ENCODE measurements at regions not wholly inside any gene's neighbourhood (a gene's known extent, or its start where the extent isn't known, plus 50 kb on each side); places are given as distances from the start of the nearest gene placed in this dataset.

GRCh38 chr2:847669-848068 is 103.0 kb upstream of the SNTG2 start:
- Histone ChIP-seq H3K4me3 (no peak overlapping the region), H3K9me3 (no peaks in the 10 kb centered on the region), H3K27me3 (no peaks in the 10 kb centered on the region), H3K4me1 (no peaks in the 10 kb centered on the region), H3K27ac (no peak overlapping the region), H3K36me3 (no peaks in the 10 kb centered on the region)
- DNase-seq = no peak
- WGBS, 2 donors (ENCODE audit: low coverage in 1 of 2) = 64 to 66% methylated on average over 10 of the region's 10 CpGs
- TF ChIP-seq EP300 (IDR thresholded peaks at IDR 0.05; ENCODE audit: low read depth) = no peak
- TF ChIP-seq POLR2AphosphoS5 (IDR thresholded peaks at IDR 0.05) = no peak
- no peak for TF ChIP-seq POLR2A (IDR thresholded peaks at IDR 0.05)
- TF ChIP-seq CTCF (IDR thresholded peaks at IDR 0.05) = no peak
- intact Hi-C loops (cut with DNase I; ENCODE audit: low total_unique reads) (no loop called here), in situ Hi-C loops (cut with MboI; ENCODE audit: low pct_ligation_motif_present in 1 of 4, low pct_unique_long_range_greater_than_20kb in 1 of 4, low sequenced_read_pairs in 3 of 4) (no loop called here)

- in situ Hi-C loops (cut with MboI; ENCODE audit: low pct_ligation_motif_present in 1 of 4, low pct_unique_long_range_greater_than_20kb in 1 of 4, low sequenced_read_pairs in 3 of 4) = no loop called here
- 68 to 70% methylated on average over 3 of the region's 3 CpGs for WGBS, 2 donors (ENCODE audit: low coverage in 1 of 2)
- H3K36me3 ChIP-seq = no peaks in the 10 kb centered on the region
Observed at GRCh38 chr2:844715-845114, 105.9 kb upstream of the SNTG2 start.

GRCh38 chr2:842151-842803 is 108.4 kb upstream of the SNTG2 start:
- intact Hi-C loops (cut with DNase I; ENCODE audit: low total_unique reads) (no loop called here), in situ Hi-C loops (cut with MboI; ENCODE audit: low pct_ligation_motif_present in 1 of 4, low pct_unique_long_range_greater_than_20kb in 1 of 4, low sequenced_read_pairs in 3 of 4) (no loop called here)
- Histone ChIP-seq H3K27me3 (no peaks in the 10 kb centered on the region), H3K36me3 (no peaks in the 10 kb centered on the region), H3K9me3 (no peaks in the 10 kb centered on the region), H3K4me3 (no peak overlapping the region), H3K4me1 (no peaks in the 10 kb centered on the region), H3K27ac (no peak overlapping the region)
- WGBS, 2 donors (ENCODE audit: low coverage in 1 of 2) = 47 to 57% methylated on average over 7 to 16 of the region's 16 CpGs
- TF ChIP-seq POLR2AphosphoS5 (IDR thresholded peaks at IDR 0.05) (no peak), POLR2A (IDR thresholded peaks at IDR 0.05) (no peak), EP300 (IDR thresholded peaks at IDR 0.05; ENCODE audit: low read depth) (no peak), CTCF (IDR thresholded peaks at IDR 0.05) (no peak)
- no peak for DNase-seq

More at GRCh38 chr2:844715-845114, 105.9 kb upstream of the SNTG2 start:
- intact Hi-C loops (cut with DNase I; ENCODE audit: low total_unique reads) = no loop called here
- TF ChIP-seq CTCF (IDR thresholded peaks at IDR 0.05) = no peak
- Histone ChIP-seq H3K27ac (no peak overlapping the region), H3K4me1 (no peaks in the 10 kb centered on the region), H3K27me3 (no peaks in the 10 kb centered on the region), H3K9me3 (no peaks in the 10 kb centered on the region), H3K4me3 (no peak overlapping the region)
- no peak for DNase-seq

- Histone ChIP-seq H3K9me3 (no peaks in the 10 kb centered on the region), H3K36me3 (no peaks in the 10 kb centered on the region), H3K27ac (no peak overlapping the region), H3K4me1 (no peaks in the 10 kb centered on the region), H3K4me3 (no peak overlapping the region), H3K27me3 (no peaks in the 10 kb centered on the region)
- in situ Hi-C loops (cut with MboI; ENCODE audit: low pct_ligation_motif_present in 1 of 4, low pct_unique_long_range_greater_than_20kb in 1 of 4, low sequenced_read_pairs in 3 of 4) = no loop called here
- intact Hi-C loops (cut with DNase I; ENCODE audit: low total_unique reads) = no loop called here
- WGBS, 2 donors (ENCODE audit: low coverage in 1 of 2) = 86 to 94% methylated on average over 5 of the region's 5 CpGs
- DNase-seq = no peak
- TF ChIP-seq EP300 (IDR thresholded peaks at IDR 0.05; ENCODE audit: low read depth) (no peak), CTCF (IDR thresholded peaks at IDR 0.05) (no peak), POLR2A (IDR thresholded peaks at IDR 0.05) (no peak), POLR2AphosphoS5 (IDR thresholded peaks at IDR 0.05) (no peak)
Observed at GRCh38 chr2:841036-841435, 109.6 kb upstream of the SNTG2 start.
